Thyroid gland (tissue), 4 donors: ENCODE measurements at regions not wholly inside any gene's neighbourhood (a gene's known extent, or its start where the extent isn't known, plus 50 kb on each side); places are given as distances from the start of the nearest gene placed in this dataset.

Experiments used
- CTCF ChIP-seq, 6 experiments: fragments of 200-600 bp in 3 of 6; fragments of 450-650 bp in 3 of 6; sonication (generic) in 3 of 6; IDR thresholded peaks; one replicate each; pipeline ENCODE4 v1.5.1; 2016 to 2019; ENCODE audit warnings: antibody characterized with exemption in 6 of 6, mild to moderate bottlenecking in 2 of 6, inconsistent platforms in 1 of 6, moderate library complexity in 1 of 6
- POLR2A ChIP-seq, 2 donors: fragments of 450-650 bp; IDR thresholded peaks; one replicate each; pipeline ENCODE4 v1.6.1; 2017; ENCODE audit warnings: antibody characterized with exemption in 2 of 2, mild to moderate bottlenecking in 2 of 2, moderate library complexity in 1 of 2

- TF ChIP-seq CTCF (IDR thresholded peaks at IDR 0.05) (no peak), POLR2A (IDR thresholded peaks at IDR 0.05) (no peak)
Observed at GRCh38 chr20:47925593-47925992, 140.3 kb upstream of the SULF2 start.
